Inflammatory macrophage (primary cell): ENCODE measurements at regions not wholly inside any gene's neighbourhood (a gene's known extent, or its start where the extent isn't known, plus 50 kb on each side); places are given as distances from the start of the nearest gene placed in this dataset.

ENCODE experiments used
- DNase-seq, 2 donors: peaks; one replicate each; pipeline ENCODE4 v3.0.0-alpha.2; 2020 to 2022

DNA sequence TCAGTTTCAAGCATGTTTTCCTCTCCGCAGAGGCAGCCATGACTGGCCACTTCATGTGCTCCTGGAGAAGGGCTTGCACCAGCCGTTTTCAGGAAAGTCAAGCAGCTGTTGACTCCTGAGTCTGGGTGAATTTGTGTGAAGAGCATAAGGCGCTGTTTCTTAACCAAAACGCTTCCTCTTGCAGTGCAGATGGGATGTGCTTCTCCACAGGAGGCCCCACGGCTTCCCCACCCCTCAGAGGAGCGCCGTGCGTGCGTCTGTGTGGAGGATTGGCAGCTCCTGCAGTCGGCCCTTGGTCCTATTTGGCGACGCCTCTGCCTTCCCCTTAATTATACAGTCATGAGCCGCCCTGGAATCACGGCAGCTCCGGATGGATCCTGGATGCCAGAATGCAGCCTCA lies 54.1 kb upstream of the B3GAT1 start:
- no peak for DNase-seq

DNA sequence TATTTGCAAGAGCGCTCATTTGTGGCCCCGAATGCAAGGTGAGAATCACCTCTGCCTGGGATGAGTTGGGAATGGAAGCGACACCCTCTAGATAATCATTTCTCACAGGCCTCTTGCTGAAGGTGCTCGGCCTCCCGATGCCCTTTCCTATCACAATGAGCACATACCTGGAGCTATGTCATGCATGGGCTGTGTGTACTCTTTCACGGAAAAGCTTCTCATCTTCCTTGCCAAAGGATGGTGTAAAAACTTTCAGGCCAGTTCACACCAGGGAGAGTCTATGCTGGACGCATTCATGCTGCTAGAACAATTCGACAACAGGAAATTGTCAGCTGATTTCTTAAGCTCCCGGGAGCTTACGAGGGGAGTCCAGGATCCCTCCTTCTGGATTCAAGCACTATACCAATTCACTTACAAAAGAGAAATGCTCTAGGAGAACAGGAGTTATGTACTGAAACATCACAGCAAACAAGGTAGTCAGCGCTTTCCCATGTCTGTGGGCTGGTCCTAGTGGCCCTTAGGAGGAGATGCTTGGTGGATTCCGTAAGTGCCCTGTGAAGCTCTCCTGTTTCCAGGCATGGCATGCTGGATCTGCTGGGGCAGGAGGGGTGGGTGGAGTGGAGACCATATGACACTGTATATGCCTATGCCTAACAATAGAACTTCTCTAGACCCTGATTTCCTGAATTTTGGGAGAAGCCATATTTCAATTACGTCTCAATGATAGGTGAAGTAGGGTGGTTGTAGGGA lies 53.1 kb upstream of the B3GAT1 start:
- no peak for DNase-seq

GRCh38 chr11:134464196-134464595 lies 52.2 kb upstream of the B3GAT1 start:
- no peak for DNase-seq

GRCh38 chr11:134463716-134464115 lies 51.7 kb upstream of the B3GAT1 start:
- DNase-seq: no peak
